Forelimb muscle (tissue), 1 donor: ENCODE measurements at regions not wholly inside any gene's neighbourhood (a gene's known extent, or its start where the extent isn't known, plus 50 kb on each side); places are given as distances from the start of the nearest gene placed in this dataset.

Experiments
- DNase-seq: peaks from one replicate; pipeline ENCODE4 v3.0.0-alpha.2; 2013; ENCODE audit warnings: low read depth

- no peak for DNase-seq
These were observed 52.3 kb downstream of the HDGFL1 start for GRCh38 chr6:22621701-22622100.

GRCh38 chr6:22622351-22622750, 53.0 kb downstream of the HDGFL1 start:
- no peak for DNase-seq

- DNase-seq: no peak
These were observed 53.4 kb downstream of the HDGFL1 start for GRCh38 chr6:22622813-22623212.

- no peak for DNase-seq
These were observed 58.3 kb downstream of the HDGFL1 start for GRCh38 chr6:22627644-22628043.

- no peak for DNase-seq
These were observed 61.7 kb downstream of the HDGFL1 start for GRCh38 chr6:22631091-22631490.

GRCh38 chr6:22632581-22633145, 63.3 kb downstream of the HDGFL1 start:
- DNase-seq: no peak

GRCh38 chr6:22636452-22636851, 67.1 kb downstream of the HDGFL1 start:
- DNase-seq: no peak

- DNase-seq: no peak
These were observed 68.4 kb downstream of the HDGFL1 start for GRCh38 chr6:22637782-22638181.

- no peak for DNase-seq
These were observed 69.0 kb downstream of the HDGFL1 start for GRCh38 chr6:22638320-22638719.

- DNase-seq: no peak
These were observed 72.9 kb downstream of the HDGFL1 start for GRCh38 chr6:22642254-22642653.

- no peak for DNase-seq
These were observed 74.4 kb downstream of the HDGFL1 start for GRCh38 chr6:22643780-22644179.

GRCh38 chr6:22647719-22648118, 78.4 kb downstream of the HDGFL1 start:
- peak; percentile 54 for DNase-seq

GRCh38 chr6:22651731-22652130, 82.4 kb downstream of the HDGFL1 start:
- no peak for DNase-seq

- DNase-seq: no peak
These were observed 84.7 kb downstream of the HDGFL1 start for GRCh38 chr6:22653980-22654610.

GRCh38 chr6:22656706-22657351, 87.5 kb downstream of the HDGFL1 start:
- no peak for DNase-seq

- DNase-seq: no peak
These were observed 88.1 kb downstream of the HDGFL1 start for GRCh38 chr6:22657352-22657980.

- no peak for DNase-seq
These were observed 88.8 kb downstream of the HDGFL1 start for GRCh38 chr6:22658183-22658582.

GRCh38 chr6:22658934-22659333, 89.6 kb downstream of the HDGFL1 start:
- no peak for DNase-seq

GRCh38 chr6:22664968-22665367, 95.6 kb downstream of the HDGFL1 start:
- no peak for DNase-seq

GRCh38 chr6:22666021-22666420, 96.7 kb downstream of the HDGFL1 start:
- no peak for DNase-seq

GRCh38 chr6:22666586-22666985, 97.2 kb downstream of the HDGFL1 start:
- DNase-seq: no peak

GRCh38 chr6:22667855-22668254, 98.5 kb downstream of the HDGFL1 start:
- no peak for DNase-seq

GRCh38 chr6:22668307-22668706, 98.9 kb downstream of the HDGFL1 start:
- DNase-seq: no peak
